ENCODE measurements at regions not wholly inside any gene's neighbourhood (a gene's known extent, or its start where the extent isn't known, plus 50 kb on each side); places are given as distances from the start of the nearest gene placed in this dataset.
A peak's percentile ranks its signal among the peaks of the same experiment; 100 is the strongest.

DNA sequence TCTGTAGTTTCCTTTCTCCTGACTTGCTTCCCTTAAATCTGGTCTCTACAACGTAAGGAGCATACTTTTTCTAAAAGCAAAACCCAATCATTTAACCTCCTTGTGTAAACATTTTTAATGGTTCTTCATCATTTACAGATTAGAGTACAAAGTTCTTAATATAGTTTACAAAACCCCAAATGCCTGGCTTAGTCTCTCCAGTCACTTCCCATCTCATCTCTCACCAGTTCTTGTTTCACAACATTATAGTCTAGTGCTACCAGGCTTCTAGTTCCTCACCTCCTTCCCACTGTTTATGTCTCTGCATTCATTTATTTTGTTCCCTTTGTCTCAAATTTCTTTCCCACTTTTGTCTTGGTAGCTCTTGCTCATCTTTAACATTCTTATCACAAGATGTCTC lies 168.4 kb downstream of the FASLG start:
- intact Hi-C loops (cut with micrococcal nuclease) = no loop called here

GRCh38 chr1:172827841-172828240 lies 168.9 kb downstream of the FASLG start:
- POLR2A ChIA-PET = no interaction called here
- no TSS peak for BruUV-seq (replicated peaks)
- CTCF ChIA-PET = interaction anchor here (1.6 kb wide), 1 partner anchor 375 kb away, joined by 7 read pairs; no protein-coding TSS in a partner anchor
- Histone ChIP-seq H3K27ac (ENCODE audit: low read depth, low read length) (no peak overlapping the region), H3K79me2 (ENCODE audit: insufficient read depth, low read length) (no peaks in the 10 kb centered on the region), H3K27me3 (ENCODE audit: insufficient read depth, low read length) (no peaks in the 10 kb centered on the region), H3K36me3 (ENCODE audit: control insufficient read depth in 1 of 2, insufficient read depth in 2 of 2, low read length in 2 of 2) (0 out of 4 replicates have a peak, but pooled peaks cover 0 to 6% of the 10 kb centered on the region in 2 experiments), H3K9me2 (ENCODE audit: insufficient read depth) (no peaks in the 10 kb centered on the region), H4K20me1 (ENCODE audit: insufficient read depth) (no peaks in the 10 kb centered on the region), H3K4me3 (replicated peaks in 1 of 2; ENCODE audit: low read depth in 1 of 2, low read length in 2 of 2) (no peak overlapping the region), H3K9ac (ENCODE audit: low read length) (no peak overlapping the region), H3K9me3 (ENCODE audit: control insufficient read depth in 1 of 2, insufficient read depth in 1 of 2, low read depth in 1 of 2, low read length in 2 of 2) (no peaks in the 10 kb centered on the region), H2AFZ (ENCODE audit: low read depth, low read length, poor library complexity, severe bottlenecking) (no peak overlapping the region), H3K4me2 (ENCODE audit: low read length) (no peak overlapping the region), H3K4me1 (ENCODE audit: control insufficient read depth in 1 of 2, insufficient read depth in 2 of 2, low read length in 2 of 2) (peaks cover 12 to 45% of the 10 kb centered on the region in 2 experiments; a peak in 3 of 4 replicates)
- RAD21 ChIA-PET (ENCODE audit: low non-redundant PET in 1 of 2, low total read pairs in 2 of 2, uncharacterized antibody in 2 of 2, unreplicated experiment in 2 of 2) = interaction anchor here in 1 of 2 experiments (1.1 kb wide), 1 partner anchor 374 kb away, joined by 3 read pairs; no protein-coding TSS in a partner anchor
- TF ChIP-seq RAD21 (IDR thresholded peaks at IDR 0.05; ENCODE audit: low read depth) (no peak), TCF7L2 (IDR thresholded peaks at IDR 0.05; ENCODE audit: borderline replicate concordance, extremely low read depth, insufficient read depth, insufficient read length) (no peak), JUND (IDR thresholded peaks at IDR 0.05) (no peak), ZFX (IDR thresholded peaks at IDR 0.05) (no peak)
- intact Hi-C loops (cut with micrococcal nuclease) = no loop called here
- DNase-seq (ENCODE audit: low read depth, low spot score) = no peak
- ATAC-seq = no peak

More for the DNA sequence above, 168.4 kb downstream of the FASLG start:
- Histone ChIP-seq H3K4me3 (replicated peaks in 1 of 2; ENCODE audit: low read depth in 1 of 2, low read length in 2 of 2) (no peak overlapping the region), H3K27ac (ENCODE audit: low read depth, low read length) (no peak overlapping the region), H3K27me3 (ENCODE audit: insufficient read depth, low read length) (no peaks in the 10 kb centered on the region), H2AFZ (ENCODE audit: low read depth, low read length, poor library complexity, severe bottlenecking) (no peak overlapping the region), H3K79me2 (ENCODE audit: insufficient read depth, low read length) (no peaks in the 10 kb centered on the region), H3K4me2 (ENCODE audit: low read length) (no peak overlapping the region), H4K20me1 (ENCODE audit: insufficient read depth) (no peaks in the 10 kb centered on the region), H3K36me3 (ENCODE audit: control insufficient read depth in 1 of 2, insufficient read depth in 2 of 2, low read length in 2 of 2) (0 out of 4 replicates have a peak, but pooled peaks cover 0 to 4% of the 10 kb centered on the region in 2 experiments), H3K4me1 (ENCODE audit: control insufficient read depth in 1 of 2, insufficient read depth in 2 of 2, low read length in 2 of 2) (peaks cover 7 to 39% of the 10 kb centered on the region in 2 experiments; a peak in 3 of 4 replicates), H3K9ac (ENCODE audit: low read length) (no peak overlapping the region), H3K9me2 (ENCODE audit: insufficient read depth) (no peaks in the 10 kb centered on the region), H3K9me3 (ENCODE audit: control insufficient read depth in 1 of 2, insufficient read depth in 1 of 2, low read depth in 1 of 2, low read length in 2 of 2) (no peaks in the 10 kb centered on the region)
- TF ChIP-seq POLR2AphosphoS5 (IDR thresholded peaks at IDR 0.05; ENCODE audit: low read depth, low read length) = 0 out of 2 replicates have a peak, but pooled peaks have one; percentile 14
- TF ChIP-seq SRF (IDR thresholded peaks at IDR 0.05; ENCODE audit: low read depth) = no peak
- ChIA-PET RAD21 (ENCODE audit: low non-redundant PET in 1 of 2, low total read pairs in 2 of 2, uncharacterized antibody in 2 of 2, unreplicated experiment in 2 of 2) (interaction anchor here in 1 of 2 experiments (1.9 kb wide), 1 partner anchor 375 kb away, joined by 19 read pairs; no protein-coding TSS in a partner anchor), POLR2A (interaction anchor here (1.5 kb wide), 1 partner anchor 376 kb away, joined by 3 read pairs; no protein-coding TSS in a partner anchor), CTCF (interaction anchor here (1.0 to 2.9 kb wide), 5 partner anchors 9 to 603 kb away, joined by 3 to 115 read pairs (median 5); no protein-coding TSS in a partner anchor)
- BruUV-seq (replicated peaks) = no TSS peak
- DNase-seq (ENCODE audit: low read depth, low spot score) = no peak
- ATAC-seq = no peak
